HL-60 (cell line): ENCODE measurements at regions not wholly inside any gene's neighbourhood (a gene's known extent, or its start where the extent isn't known, plus 50 kb on each side); places are given as distances from the start of the nearest gene placed in this dataset.

Experiments used
- GABPA ChIP-seq: IDR thresholded peaks from 2 replicates; pipeline ENCODE4 v1.6.1; 2012; ENCODE audit warnings: low read depth
- POLR2AphosphoS5 ChIP-seq: IDR thresholded peaks from 2 replicates; pipeline ENCODE4 v1.6.1; 2012; ENCODE audit warnings: low read depth
- SPI1 ChIP-seq: IDR thresholded peaks from 2 replicates; pipeline ENCODE4 v1.6.1; 2012; ENCODE audit warnings: low read depth, mild to moderate bottlenecking, borderline replicate concordance
- TF ChIP-seq, protein P1 (sequence below): IDR thresholded peaks from one replicate; pipeline ENCODE4 v1.5.1; 2011; ENCODE audit warnings: low read length, control low read depth, inconsistent platforms; ENCODE audit not compliant: insufficient read depth

DNA sequence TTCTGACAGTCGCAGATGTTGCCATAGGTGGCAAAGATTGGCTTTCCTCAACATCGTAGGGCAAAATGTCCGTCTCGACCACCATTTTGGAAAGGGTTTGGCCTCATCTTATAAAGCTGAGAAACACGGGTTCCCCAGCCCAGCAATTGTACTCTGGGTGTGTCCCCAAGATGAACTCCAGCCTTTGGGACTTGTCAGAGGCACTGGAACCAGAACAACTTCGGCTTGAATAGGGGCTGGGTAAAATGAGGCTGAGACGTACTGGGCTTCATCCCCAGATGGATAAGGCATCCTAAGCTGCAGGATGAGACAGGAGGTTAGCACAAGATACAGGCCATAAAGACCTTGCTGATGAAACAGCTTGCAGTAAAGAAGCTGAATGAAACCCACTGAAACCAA is 151.9 kb downstream of the CRLF2 start:
- TF ChIP-seq, protein P1, sequence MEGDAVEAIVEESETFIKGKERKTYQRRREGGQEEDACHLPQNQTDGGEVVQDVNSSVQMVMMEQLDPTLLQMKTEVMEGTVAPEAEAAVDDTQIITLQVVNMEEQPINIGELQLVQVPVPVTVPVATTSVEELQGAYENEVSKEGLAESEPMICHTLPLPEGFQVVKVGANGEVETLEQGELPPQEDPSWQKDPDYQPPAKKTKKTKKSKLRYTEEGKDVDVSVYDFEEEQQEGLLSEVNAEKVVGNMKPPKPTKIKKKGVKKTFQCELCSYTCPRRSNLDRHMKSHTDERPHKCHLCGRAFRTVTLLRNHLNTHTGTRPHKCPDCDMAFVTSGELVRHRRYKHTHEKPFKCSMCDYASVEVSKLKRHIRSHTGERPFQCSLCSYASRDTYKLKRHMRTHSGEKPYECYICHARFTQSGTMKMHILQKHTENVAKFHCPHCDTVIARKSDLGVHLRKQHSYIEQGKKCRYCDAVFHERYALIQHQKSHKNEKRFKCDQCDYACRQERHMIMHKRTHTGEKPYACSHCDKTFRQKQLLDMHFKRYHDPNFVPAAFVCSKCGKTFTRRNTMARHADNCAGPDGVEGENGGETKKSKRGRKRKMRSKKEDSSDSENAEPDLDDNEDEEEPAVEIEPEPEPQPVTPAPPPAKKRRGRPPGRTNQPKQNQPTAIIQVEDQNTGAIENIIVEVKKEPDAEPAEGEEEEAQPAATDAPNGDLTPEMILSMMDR = no peak
- TF ChIP-seq GABPA (no peak), SPI1 (no peak), POLR2AphosphoS5 (no peak)
